ENCODE measurements at regions not wholly inside any gene's neighbourhood (a gene's known extent, or its start where the extent isn't known, plus 50 kb on each side); places are given as distances from the start of the nearest gene placed in this dataset.

GRCh38 chr2:172153156-172153555 lies 50.5 kb upstream of the DLX2 start:
- no peak for DNase-seq (ENCODE audit: low read depth in 2 of 2)

GRCh38 chr2:172153757-172154156 lies 51.1 kb upstream of the DLX2 start:
- DNase-seq (ENCODE audit: low read depth in 2 of 2) = no peak

GRCh38 chr2:172155752-172156151 lies 53.1 kb upstream of the DLX2 start:
- no peak for DNase-seq (ENCODE audit: low read depth in 2 of 2)

GRCh38 chr2:172160839-172161238 lies 58.1 kb upstream of the DLX2 start:
- no peak for DNase-seq (ENCODE audit: low read depth in 2 of 2)

GRCh38 chr2:172162225-172162733 lies 59.6 kb upstream of the DLX2 start:
- DNase-seq (ENCODE audit: low read depth in 2 of 2) = no peak

- no peak for DNase-seq (ENCODE audit: low read depth in 2 of 2)
Measured at GRCh38 chr2:172162739-172163336, 60.1 kb upstream of the DLX2 start.

- no peak for DNase-seq (ENCODE audit: low read depth in 2 of 2)
Measured at GRCh38 chr2:172168917-172169346, 66.2 kb upstream of the DLX2 start.

GRCh38 chr2:172169611-172170010 lies 66.9 kb upstream of the DLX2 start:
- no peak for DNase-seq (ENCODE audit: low read depth in 2 of 2)

GRCh38 chr2:172172513-172173173 lies 69.9 kb upstream of the DLX2 start:
- DNase-seq (ENCODE audit: low read depth in 2 of 2) = peak; percentile 16 to 27

GRCh38 chr2:172173174-172173706 lies 70.5 kb upstream of the DLX2 start:
- DNase-seq (ENCODE audit: low read depth in 2 of 2) = no peak

- DNase-seq (ENCODE audit: low read depth in 2 of 2) = no peak
Measured at GRCh38 chr2:172177581-172177980, 74.9 kb upstream of the DLX2 start.

GRCh38 chr2:172177996-172178395 lies 75.3 kb upstream of the DLX2 start:
- DNase-seq (ENCODE audit: low read depth in 2 of 2) = no peak

- DNase-seq (ENCODE audit: low read depth in 2 of 2) = no peak
Measured at GRCh38 chr2:172179045-172179701, 76.5 kb upstream of the DLX2 start.

GRCh38 chr2:172181840-172182239 lies 79.1 kb upstream of the DLX2 start:
- DNase-seq (ENCODE audit: low read depth in 2 of 2) = no peak

- DNase-seq (ENCODE audit: low read depth in 2 of 2) = no peak
Measured at GRCh38 chr2:172182624-172183023, 79.9 kb upstream of the DLX2 start.

- DNase-seq (ENCODE audit: low read depth in 2 of 2) = no peak
Measured at GRCh38 chr2:172193331-172194089, 90.8 kb upstream of the DLX2 start.

GRCh38 chr2:172195836-172196376 lies 93.2 kb upstream of the DLX2 start:
- DNase-seq (ENCODE audit: low read depth in 2 of 2) = no peak

GRCh38 chr2:172196768-172197431 lies 94.2 kb upstream of the DLX2 start:
- no peak for DNase-seq (ENCODE audit: low read depth in 2 of 2)

- DNase-seq (ENCODE audit: low read depth in 2 of 2) = no peak
Measured at GRCh38 chr2:172198361-172198760, 95.7 kb upstream of the DLX2 start.

- DNase-seq (ENCODE audit: low read depth in 2 of 2) = no peak
Measured at GRCh38 chr2:172198908-172199307, 96.2 kb upstream of the DLX2 start.

- no peak for DNase-seq (ENCODE audit: low read depth in 2 of 2)
Measured at GRCh38 chr2:172200495-172201085, 97.9 kb upstream of the DLX2 start.
